HFF-Myc (cell line): ENCODE measurements at regions not wholly inside any gene's neighbourhood (a gene's known extent, or its start where the extent isn't known, plus 50 kb on each side); places are given as distances from the start of the nearest gene placed in this dataset.

Source experiments
- DNase-seq: peaks from one replicate; pipeline ENCODE4 v3.0.0-alpha.2; 2011; ENCODE audit warnings: low read depth; ENCODE audit errors: extremely low read depth
- H3K4me3 ChIP-seq: replicated peaks from 2 replicates; pipeline ENCODE4 v1.5.1; 2011; ENCODE audit warnings: low read depth, mild to moderate bottlenecking, control low read depth, low read length
- TF ChIP-seq, protein P1 (sequence below): IDR thresholded peaks from 2 replicates; pipeline ENCODE4 v1.5.1; 2012; ENCODE audit warnings: mild to moderate bottlenecking, low read depth, low read length, control low read depth; ENCODE audit errors: missing control alignments

DNA sequence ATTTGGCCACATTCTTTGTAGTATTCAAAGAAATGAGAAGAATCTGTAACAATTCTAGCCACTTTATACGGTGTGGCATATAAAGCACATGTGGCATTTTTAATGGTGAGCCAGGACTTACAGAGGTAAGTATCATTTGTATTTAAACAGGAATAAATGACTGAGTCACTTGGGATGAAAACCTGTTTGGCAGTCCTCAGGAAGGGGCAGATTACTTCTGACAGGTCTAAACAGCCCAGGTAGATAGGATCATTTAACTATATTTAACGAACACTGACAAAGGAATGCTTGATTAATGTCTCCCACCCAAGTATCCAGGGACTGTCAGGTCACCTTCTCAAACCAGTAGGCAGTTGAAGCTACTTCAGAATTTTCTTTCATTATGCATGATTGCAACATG, 241.5 kb upstream of the SATB1 start:
- no peak for DNase-seq
- no peak overlapping the region for H3K4me3 ChIP-seq
- TF ChIP-seq, protein P1, sequence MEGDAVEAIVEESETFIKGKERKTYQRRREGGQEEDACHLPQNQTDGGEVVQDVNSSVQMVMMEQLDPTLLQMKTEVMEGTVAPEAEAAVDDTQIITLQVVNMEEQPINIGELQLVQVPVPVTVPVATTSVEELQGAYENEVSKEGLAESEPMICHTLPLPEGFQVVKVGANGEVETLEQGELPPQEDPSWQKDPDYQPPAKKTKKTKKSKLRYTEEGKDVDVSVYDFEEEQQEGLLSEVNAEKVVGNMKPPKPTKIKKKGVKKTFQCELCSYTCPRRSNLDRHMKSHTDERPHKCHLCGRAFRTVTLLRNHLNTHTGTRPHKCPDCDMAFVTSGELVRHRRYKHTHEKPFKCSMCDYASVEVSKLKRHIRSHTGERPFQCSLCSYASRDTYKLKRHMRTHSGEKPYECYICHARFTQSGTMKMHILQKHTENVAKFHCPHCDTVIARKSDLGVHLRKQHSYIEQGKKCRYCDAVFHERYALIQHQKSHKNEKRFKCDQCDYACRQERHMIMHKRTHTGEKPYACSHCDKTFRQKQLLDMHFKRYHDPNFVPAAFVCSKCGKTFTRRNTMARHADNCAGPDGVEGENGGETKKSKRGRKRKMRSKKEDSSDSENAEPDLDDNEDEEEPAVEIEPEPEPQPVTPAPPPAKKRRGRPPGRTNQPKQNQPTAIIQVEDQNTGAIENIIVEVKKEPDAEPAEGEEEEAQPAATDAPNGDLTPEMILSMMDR: no peak

DNA sequence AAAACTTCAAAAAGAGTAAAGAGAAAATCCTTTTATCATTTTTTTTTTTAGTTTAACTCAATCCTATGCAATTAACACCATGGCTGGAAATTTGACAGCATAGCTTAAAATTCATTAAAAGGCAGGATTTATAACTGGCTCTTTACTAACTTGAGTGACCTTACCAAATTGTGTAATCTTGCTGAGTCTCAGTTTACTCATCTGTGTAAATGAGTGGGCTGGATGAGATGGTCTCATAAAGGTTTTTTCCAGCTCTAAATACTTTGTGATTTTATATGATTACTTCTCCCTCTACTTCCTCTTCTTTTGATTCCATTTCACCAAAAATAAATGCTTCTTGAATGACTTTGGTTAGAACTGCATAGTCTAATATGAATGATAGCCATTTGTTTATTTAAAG, 234.9 kb upstream of the SATB1 start:
- no peak for DNase-seq
- no peak overlapping the region for H3K4me3 ChIP-seq
- TF ChIP-seq, protein P1: no peak

DNA sequence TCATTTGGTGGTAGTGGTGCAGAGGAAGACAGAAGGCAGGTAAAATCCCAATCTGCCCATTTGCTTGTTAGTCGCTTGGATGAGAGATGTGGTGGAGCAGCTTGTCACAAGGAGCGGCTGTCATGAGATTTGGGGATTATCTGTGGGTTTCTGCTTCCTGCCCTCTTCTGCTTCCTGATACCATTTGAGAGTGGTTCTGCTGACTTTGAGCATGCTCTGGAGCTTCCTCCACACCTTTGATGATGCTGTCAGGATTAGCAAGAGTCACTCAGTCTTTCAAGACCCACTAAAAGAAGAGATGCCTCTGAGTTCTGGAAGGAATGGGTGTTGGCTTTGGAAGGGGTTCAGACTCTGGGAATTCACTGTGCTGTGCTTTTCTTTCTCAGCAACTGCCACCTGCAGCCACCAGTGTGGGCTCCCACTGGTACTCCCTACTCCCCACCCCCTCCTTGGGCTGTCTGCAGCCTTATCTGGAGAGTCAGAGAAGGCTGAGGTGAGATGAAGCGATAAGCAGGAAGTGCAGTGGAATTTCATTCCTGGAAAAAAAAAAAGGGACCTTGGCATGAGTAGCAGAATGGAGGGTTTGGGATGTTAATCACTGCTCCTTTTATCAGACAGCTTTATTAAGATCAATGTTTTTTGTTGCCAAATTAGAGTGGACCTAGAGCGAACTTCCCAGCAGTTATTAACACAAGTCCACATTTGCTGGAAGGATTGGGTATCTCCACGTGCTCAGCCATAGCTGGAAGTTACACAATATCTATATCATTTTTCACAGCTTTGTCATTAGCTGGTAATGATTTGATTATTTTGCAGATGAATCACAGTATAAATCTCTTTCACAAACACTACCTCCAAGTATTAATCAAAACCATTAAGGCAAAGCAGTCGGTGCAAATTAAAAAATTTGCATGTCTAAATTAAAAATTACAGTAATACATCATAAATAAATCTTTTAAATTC, 233.0 kb upstream of the SATB1 start:
- TF ChIP-seq, protein P1: no peak
- H3K4me3 ChIP-seq: no peak overlapping the region
- no peak for DNase-seq

DNA sequence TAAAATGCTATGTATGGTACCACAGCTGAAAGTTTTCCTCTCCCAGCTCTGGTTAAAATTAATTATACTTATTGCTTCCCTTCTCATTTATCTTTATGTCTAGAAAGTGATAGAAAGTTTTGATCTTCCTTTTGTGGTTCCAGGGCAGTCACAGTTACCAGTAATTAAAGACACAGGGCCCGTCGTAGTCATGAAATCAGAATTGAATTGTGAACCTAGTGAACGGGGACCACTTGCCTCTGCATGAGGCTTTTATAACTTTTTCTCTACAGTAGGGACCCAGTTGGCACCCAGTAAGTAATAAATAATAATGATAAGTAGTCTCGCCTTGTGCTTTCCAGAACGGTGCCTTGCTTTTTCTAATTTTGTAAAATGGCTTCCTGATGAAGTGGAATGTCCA, 231.7 kb upstream of the SATB1 start:
- TF ChIP-seq, protein P1: no peak
- H3K4me3 ChIP-seq: no peak overlapping the region
- DNase-seq: no peak

DNA sequence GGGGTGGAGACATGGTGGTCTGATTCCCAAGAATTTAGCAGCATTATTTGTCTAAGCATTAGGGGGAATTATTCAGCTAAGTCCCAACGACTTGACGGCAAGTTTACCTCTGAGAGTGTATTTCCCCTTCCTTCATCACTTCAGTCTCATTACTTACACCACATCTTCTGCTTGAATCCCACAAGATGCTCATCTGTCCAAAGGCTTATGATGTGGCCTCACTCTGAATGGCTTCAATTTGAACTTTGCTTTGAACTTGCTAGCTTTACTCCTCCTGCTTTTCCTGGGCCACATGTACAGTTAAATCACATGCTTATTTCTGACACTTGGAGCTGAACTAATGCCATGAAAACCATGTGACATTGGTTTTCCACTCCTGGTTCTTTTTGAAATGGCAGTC, 231.3 kb upstream of the SATB1 start:
- TF ChIP-seq, protein P1: no peak
- no peak for DNase-seq
- no peak overlapping the region for H3K4me3 ChIP-seq

DNA sequence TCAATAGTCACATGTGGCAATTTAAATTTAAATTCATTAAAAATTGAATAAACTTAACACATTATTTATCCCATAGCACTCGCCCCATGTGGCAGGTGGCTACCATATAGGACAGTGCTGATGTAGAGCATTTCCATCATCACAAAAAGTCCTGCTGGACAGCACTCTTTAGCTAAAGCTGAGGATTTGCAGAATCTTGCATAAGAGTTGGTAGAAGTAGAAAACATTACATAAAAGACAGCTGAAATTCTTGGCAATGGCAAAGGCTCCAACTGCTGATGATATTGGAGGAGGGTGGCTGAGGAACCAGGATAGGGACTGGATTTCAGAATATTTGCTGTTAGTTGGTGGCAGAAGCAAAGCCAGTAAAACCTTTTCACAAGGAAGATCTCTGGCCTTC, 230.7 kb upstream of the SATB1 start:
- DNase-seq: no peak
- TF ChIP-seq, protein P1: no peak
- no peak overlapping the region for H3K4me3 ChIP-seq
